GM12878 (cell line): ENCODE measurements at regions not wholly inside any gene's neighbourhood (a gene's known extent, or its start where the extent isn't known, plus 50 kb on each side); places are given as distances from the start of the nearest gene placed in this dataset.

ENCODE experiments used
- ATAC-seq: fragments of 200-7000 bp; cut with Tn5 transposase; 3 replicates; pipeline ENCODE4 v1.9.1; 2020; ENCODE audit warnings: mild to moderate bottlenecking, moderate library complexity
- BruUV-seq: library from RNA; stranded (reverse); fragments of 400-500 nt; replicated peaks from 2 replicates; lab custom pipeline; 2021; lab: Mats Ljungman, UMichigan
- CTCF ChIA-PET: fragments of 300-600 bp; sonication (Branson Sonifier 250); formaldehyde crosslinking; extraction: SDS; loops from one replicate; lab custom pipeline; 2021; ENCODE audit warnings: inconsistent platforms; lab: Yijun Ruan, JAX
- POLR2A ChIA-PET: fragments of 350-600 bp; formaldehyde crosslinking; extraction: SDS; loops from one replicate; lab custom pipeline; 2021; ENCODE audit warnings: inconsistent platforms; lab: Charles Lee
- RAD21 ChIA-PET: fragments of 300-600 bp; sonication (Branson Sonifier 250); formaldehyde crosslinking; loops from one replicate; lab custom pipeline; 2023; ENCODE audit warnings: antibody characterized with exemption; ENCODE audit not compliant: unreplicated experiment; lab: Charles Lee
- SMC1A ChIA-PET: fragments of 300-600 bp; sonication (Branson Sonifier 250); formaldehyde crosslinking; loops from one replicate; lab custom pipeline; 2023; ENCODE audit not compliant: unreplicated experiment, uncharacterized antibody; lab: Charles Lee
- DNase-seq: peaks from one replicate; pipeline ENCODE4 v3.0.0-alpha.2; 2011; ENCODE audit warnings: low read depth, low spot score
- FAIRE-seq: peaks from 3 replicates; lab custom pipeline; 2011; peaks lifted over from hg19 to GRCh38; lab: Jason Lieb, UNC
- H2AFZ ChIP-seq: 2 replicates; pipeline ENCODE4 v1.6.0; 2011; ENCODE audit warnings: low read depth, low read length, control low read depth; ENCODE audit not compliant: control insufficient read depth
- H3K27ac ChIP-seq: 2 replicates; pipeline ENCODE4 v1.5.1; 2011; ENCODE audit warnings: control low read depth; ENCODE audit not compliant: control insufficient read depth, insufficient read depth
- H3K27me3 ChIP-seq, 2 experiments: replicated peaks in 1 of 2; 2 replicates each; pipeline versions ENCODE4 v1.6.0 to v1.6.1; 2011; ENCODE audit warnings: low read length in 1 of 2; ENCODE audit not compliant: control insufficient read depth in 2 of 2, insufficient read depth in 2 of 2
- H3K36me3 ChIP-seq, 2 experiments: 2 replicates each; pipeline ENCODE4 v1.5.1; 2011; ENCODE audit warnings: low read length in 1 of 2; ENCODE audit not compliant: control insufficient read depth in 2 of 2, insufficient read depth in 2 of 2
- H3K4me1 ChIP-seq: 2 replicates; pipeline ENCODE4 v1.6.1; 2011; ENCODE audit warnings: mild to moderate bottlenecking, low read length, moderate library complexity, mixed read lengths; ENCODE audit not compliant: control insufficient read depth, insufficient read depth
- H3K4me2 ChIP-seq: 2 replicates; pipeline ENCODE4 v1.6.0; 2011; ENCODE audit warnings: control low read depth; ENCODE audit not compliant: control insufficient read depth, insufficient read depth
- H3K4me3 ChIP-seq: fragments of 200-600 bp; sonication (generic); 2 replicates; pipeline ENCODE4 v1.5.1; 2016
- H3K79me2 ChIP-seq: 2 replicates; pipeline ENCODE4 v1.6.0; 2011; ENCODE audit warnings: low read length; ENCODE audit not compliant: control insufficient read depth, insufficient read depth
- H3K9ac ChIP-seq: 2 replicates; pipeline ENCODE4 v1.8.0; 2011; ENCODE audit warnings: low read length, control low read depth, mixed read lengths; ENCODE audit not compliant: control insufficient read depth, insufficient read depth
- H3K9me3 ChIP-seq: replicated peaks from 3 replicates; pipeline ENCODE4 v1.5.1; 2011; ENCODE audit warnings: mild to moderate bottlenecking, low read length; ENCODE audit not compliant: control insufficient read depth, insufficient read depth
- H4K20me1 ChIP-seq: 2 replicates; pipeline ENCODE4 v1.6.0; 2011; ENCODE audit not compliant: control insufficient read depth, insufficient read depth
- SRF ChIP-seq, 2 experiments: IDR thresholded peaks; 2 replicates each; pipeline ENCODE4 v1.6.1; 2011; ENCODE audit warnings: low read depth in 2 of 2, low read length in 2 of 2, mild to moderate bottlenecking in 1 of 2, moderate library complexity in 1 of 2
- YY1 ChIP-seq: IDR thresholded peaks from 2 replicates; pipeline ENCODE4 v1.6.1; 2011; ENCODE audit warnings: low read depth, mild to moderate bottlenecking, low read length
- ZBTB40 ChIP-seq: fragments of 450-650 bp; IDR thresholded peaks from 2 replicates; pipeline ENCODE4 v1.6.1; 2016; ENCODE audit warnings: mild to moderate bottlenecking, moderate library complexity, borderline replicate concordance
- WGBS: methylation state at CpG from one replicate; pipeline ENCODE4 v1.1.6; 2016; ENCODE audit warnings: low lambda C conversion rate; ENCODE audit not compliant: insufficient replicate concordance, insufficient coverage; ENCODE audit errors: missing lambda C conversion rate; 5-methylcytosine and 5-hydroxymethylcytosine counted together
- in situ Hi-C: fragments of 300-500 bp; cut with MboI; formaldehyde crosslinking; loops from 9 replicates; pipeline ENCODE4 v1.14.3; 2018; ENCODE audit warnings: mixed read lengths
- intact Hi-C: fragments of 100-400 bp; cut with micrococcal nuclease; formaldehyde crosslinking; loops from one replicate; pipeline ENCODE4 v1.14.2; 2022; ENCODE audit not compliant: unreplicated experiment

- Histone ChIP-seq H3K27me3 (no peaks in the 10 kb centered on the region), H3K9ac (no peak overlapping the region), H3K36me3 (no peaks in the 10 kb centered on the region), H3K4me3 (no peak overlapping the region), H3K4me2 (no peak overlapping the region), H2AFZ (no peak overlapping the region), H3K79me2 (peaks cover 2% of the 10 kb centered on the region; the same call in 1 of the 2 replicates), H3K4me1 (peaks cover 48% of the 10 kb centered on the region), H3K27ac (peak overlapping the region; percentile 95; the same call in 1 of the 2 replicates), H3K9me3 (peaks cover 9% of the 10 kb centered on the region; the same call in 2 of the 3 replicates), H4K20me1 (no peaks in the 10 kb centered on the region)
- DNase-seq: no peak
- CTCF ChIA-PET: interaction anchor here (0.7 to 2.1 kb wide), 5 partner anchors 14 to 426 kb away, joined by 3 to 6 read pairs (median 4); no protein-coding TSS in a partner anchor
- TF ChIP-seq YY1 (no peak), SRF (IDR thresholded peaks at IDR 0.05; ENCODE audit: low read depth in 2 of 2, low read length in 2 of 2) (no peak), ZBTB40 (peak; percentile 89)
- POLR2A ChIA-PET: interaction anchor here (0.6 to 1.5 kb wide), 5 partner anchors 22 to 314 kb away, joined by 3 to 4 read pairs (median 3); no protein-coding TSS in a partner anchor
- BruUV-seq: no TSS peak
- SMC1A ChIA-PET: interaction anchor here (0.7 to 4.1 kb wide), 21 partner anchors 9 to 425 kb away, joined by 3 to 52 read pairs (median 6); no protein-coding TSS in a partner anchor
- no peak for ATAC-seq
- intact Hi-C loops: no loop called here
- WGBS: 76% methylated on average over 17 of the region's 17 CpGs
- in situ Hi-C loops: no loop called here
- FAIRE-seq: no peak
- RAD21 ChIA-PET: interaction anchor here (0.9 to 5.5 kb wide), 9 partner anchors 8 to 123 kb away, joined by 3 to 48 read pairs (median 4); no protein-coding TSS in a partner anchor
Observed at GRCh38 chr1:234924450-234925355, 203.9 kb downstream of the TOMM20 start.
